Stimulated activated naive B cell treated with anti-CD40 and anti-IgM and Interleukin-4, amounts not matched to agents 10 μg/mL and 1 μg/mL and 100 μg/mL, for 72 hours (primary cell): ENCODE measurements at regions not wholly inside any gene's neighbourhood (a gene's known extent, or its start where the extent isn't known, plus 50 kb on each side); places are given as distances from the start of the nearest gene placed in this dataset.

Experiments
- ATAC-seq, 2 donors: fragments of 150-1000 bp; cut with Tn5 transposase; replicated peaks; 2 replicates each; pipeline ENCODE4 v1.10.0; 2021; ENCODE audit warnings: moderate library complexity in 1 of 2
- DNase-seq: peaks from one replicate; pipeline ENCODE4 v3.0.0; 2021
- H3K27ac Mint-ChIP-seq: one replicate; pipeline ENCODE4 v1.8.0; 2022; ENCODE audit warnings: mild to moderate bottlenecking, mixed read lengths
- H3K27me3 Mint-ChIP-seq, 2 donors: one replicate each; pipeline ENCODE4 v1.8.0; 2022; ENCODE audit warnings: mixed read lengths in 2 of 2
- H3K36me3 Mint-ChIP-seq, 2 donors: one replicate each; pipeline ENCODE4 v1.8.0; 2022; ENCODE audit warnings: mixed read lengths in 2 of 2, mild to moderate bottlenecking in 1 of 2
- H3K4me1 Mint-ChIP-seq, 2 donors: one replicate each; pipeline ENCODE4 v1.8.0; 2022; ENCODE audit warnings: mixed read lengths in 2 of 2, mild to moderate bottlenecking in 1 of 2
- H3K4me3 Mint-ChIP-seq, 2 donors: one replicate each; pipeline ENCODE4 v1.8.0; 2022; ENCODE audit warnings: mild to moderate bottlenecking in 2 of 2, mixed read lengths in 2 of 2, moderate library complexity in 1 of 2
- H3K9me3 Mint-ChIP-seq, 2 donors: one replicate each; pipeline ENCODE4 v1.8.0; 2022; ENCODE audit warnings: mixed read lengths in 2 of 2, mild to moderate bottlenecking in 1 of 2

- no peak overlapping the region for H3K4me3 Mint-ChIP-seq
- DNase-seq, result no peak
- no peaks in the 10 kb centered on the region for H3K36me3 Mint-ChIP-seq
- ATAC-seq, result no peak
- no peaks in the 10 kb centered on the region for H3K9me3 Mint-ChIP-seq
- no peaks in the 10 kb centered on the region for H3K27me3 Mint-ChIP-seq
- no peaks in the 10 kb centered on the region for H3K4me1 Mint-ChIP-seq
- H3K27ac Mint-ChIP-seq, result no peak overlapping the region
These were observed 80.2 kb downstream of the TMEM47 start for GRCh38 chrX:34576864-34577263.

GRCh38 chrX:34565981-34566380, 91.1 kb downstream of the TMEM47 start:
- H3K4me3 Mint-ChIP-seq, result no peak overlapping the region

GRCh38 chrX:34563804-34564203, 93.3 kb downstream of the TMEM47 start:
- H3K4me3 Mint-ChIP-seq, result no peak overlapping the region
- DNase-seq, result no peak
- no peak for ATAC-seq
- H3K27me3 Mint-ChIP-seq, result no peaks in the 10 kb centered on the region
- H3K36me3 Mint-ChIP-seq, result no peaks in the 10 kb centered on the region
- no peak overlapping the region for H3K27ac Mint-ChIP-seq
- H3K9me3 Mint-ChIP-seq, result peaks cover 0 to 1% of the 10 kb centered on the region in 2 donors
- H3K4me1 Mint-ChIP-seq, result no peaks in the 10 kb centered on the region

More at GRCh38 chrX:34565981-34566380, 91.1 kb downstream of the TMEM47 start:
- DNase-seq (no peak), ATAC-seq (no peak)
- no peaks in the 10 kb centered on the region for H3K27me3 Mint-ChIP-seq
- no peaks in the 10 kb centered on the region for H3K4me1 Mint-ChIP-seq
- H3K36me3 Mint-ChIP-seq, result no peaks in the 10 kb centered on the region
- no peak overlapping the region for H3K27ac Mint-ChIP-seq
- H3K9me3 Mint-ChIP-seq, result peaks cover 1 to 8% of the 10 kb centered on the region in 2 donors

- Mint-ChIP-seq H3K27me3 (no peaks in the 10 kb centered on the region), H3K27ac (no peak overlapping the region), H3K4me3 (no peak overlapping the region), H3K9me3 (peaks cover 0 to 1% of the 10 kb centered on the region in 2 donors), H3K4me1 (no peaks in the 10 kb centered on the region), H3K36me3 (no peaks in the 10 kb centered on the region)
- ATAC-seq, result no peak
- DNase-seq, result no peak
These were observed 94.0 kb downstream of the TMEM47 start for GRCh38 chrX:34563061-34563460.

GRCh38 chrX:34562006-34562405, 95.1 kb downstream of the TMEM47 start:
- Mint-ChIP-seq H3K4me3 (no peak overlapping the region), H3K4me1 (no peaks in the 10 kb centered on the region), H3K27ac (no peak overlapping the region), H3K9me3 (peaks cover 1% of the 10 kb centered on the region in 2 donors), H3K27me3 (no peaks in the 10 kb centered on the region), H3K36me3 (no peaks in the 10 kb centered on the region)
- no peak for DNase-seq
- ATAC-seq, result no peak

GRCh38 chrX:34560180-34560579, 96.9 kb downstream of the TMEM47 start:
- H3K9me3 Mint-ChIP-seq, result peaks cover 0 to 6% of the 10 kb centered on the region in 2 donors
- H3K27me3 Mint-ChIP-seq, result no peaks in the 10 kb centered on the region
- ATAC-seq (no peak), DNase-seq (no peak)
- H3K27ac Mint-ChIP-seq, result no peak overlapping the region
- no peaks in the 10 kb centered on the region for H3K36me3 Mint-ChIP-seq
- no peaks in the 10 kb centered on the region for H3K4me1 Mint-ChIP-seq
- H3K4me3 Mint-ChIP-seq, result no peak overlapping the region

GRCh38 chrX:34559325-34559724, 97.8 kb downstream of the TMEM47 start:
- Mint-ChIP-seq H3K9me3 (peaks cover 0 to 6% of the 10 kb centered on the region in 2 donors), H3K36me3 (no peaks in the 10 kb centered on the region), H3K27ac (no peak overlapping the region), H3K27me3 (no peaks in the 10 kb centered on the region), H3K4me1 (no peaks in the 10 kb centered on the region), H3K4me3 (no peak overlapping the region)
- ATAC-seq (peak in 1 of 2 donors; percentile 36), DNase-seq (no peak)

GRCh38 chrX:34557733-34558132, 99.4 kb downstream of the TMEM47 start:
- no peak for ATAC-seq
- Mint-ChIP-seq H3K27ac (no peak overlapping the region), H3K4me1 (no peaks in the 10 kb centered on the region), H3K9me3 (peaks cover 0 to 6% of the 10 kb centered on the region in 2 donors), H3K36me3 (no peaks in the 10 kb centered on the region), H3K4me3 (no peak overlapping the region), H3K27me3 (no peaks in the 10 kb centered on the region)
- no peak for DNase-seq

GRCh38 chrX:34555481-34555880, 101.6 kb downstream of the TMEM47 start:
- Mint-ChIP-seq H3K36me3 (no peaks in the 10 kb centered on the region), H3K4me3 (no peak overlapping the region), H3K27ac (no peak overlapping the region), H3K4me1 (no peaks in the 10 kb centered on the region), H3K27me3 (no peaks in the 10 kb centered on the region), H3K9me3 (peaks cover 0 to 13% of the 10 kb centered on the region in 2 donors)
- ATAC-seq (no peak), DNase-seq (no peak)

- DNase-seq (no peak), ATAC-seq (no peak)
- Mint-ChIP-seq H3K4me3 (no peak overlapping the region), H3K9me3 (peaks cover 0 to 5% of the 10 kb centered on the region in 2 donors), H3K27me3 (no peaks in the 10 kb centered on the region), H3K4me1 (no peaks in the 10 kb centered on the region), H3K36me3 (no peaks in the 10 kb centered on the region), H3K27ac (no peak overlapping the region)
These were observed 110.7 kb downstream of the TMEM47 start for GRCh38 chrX:34546366-34546765.

GRCh38 chrX:34528081-34528480, 129.0 kb downstream of the TMEM47 start:
- Mint-ChIP-seq H3K27me3 (no peaks in the 10 kb centered on the region), H3K27ac (no peak overlapping the region), H3K4me1 (no peaks in the 10 kb centered on the region), H3K36me3 (no peaks in the 10 kb centered on the region), H3K4me3 (no peak overlapping the region), H3K9me3 (peaks cover 0 to 3% of the 10 kb centered on the region in 2 donors)
- no peak for DNase-seq
- no peak for ATAC-seq

- H3K27ac Mint-ChIP-seq, result no peak overlapping the region
- H3K36me3 Mint-ChIP-seq, result no peaks in the 10 kb centered on the region
- no peaks in the 10 kb centered on the region for H3K4me1 Mint-ChIP-seq
- H3K4me3 Mint-ChIP-seq, result no peak overlapping the region
- no peak for DNase-seq
- H3K27me3 Mint-ChIP-seq, result no peaks in the 10 kb centered on the region
- ATAC-seq, result no peak
- no peaks in the 10 kb centered on the region for H3K9me3 Mint-ChIP-seq
These were observed 135.5 kb downstream of the TMEM47 start for GRCh38 chrX:34521563-34521962.

- Mint-ChIP-seq H3K4me3 (no peak overlapping the region), H3K27me3 (no peaks in the 10 kb centered on the region), H3K4me1 (no peaks in the 10 kb centered on the region), H3K9me3 (peaks cover 4 to 8% of the 10 kb centered on the region in 2 donors), H3K36me3 (no peaks in the 10 kb centered on the region), H3K27ac (no peak overlapping the region)
- ATAC-seq (no peak), DNase-seq (no peak)
These were observed 147.7 kb downstream of the TMEM47 start for GRCh38 chrX:34509394-34509793.

GRCh38 chrX:34503119-34503518, 154.0 kb downstream of the TMEM47 start:
- Mint-ChIP-seq H3K9me3 (peaks cover 10 to 13% of the 10 kb centered on the region in 2 donors), H3K4me1 (no peaks in the 10 kb centered on the region), H3K27me3 (no peaks in the 10 kb centered on the region), H3K36me3 (no peaks in the 10 kb centered on the region), H3K4me3 (no peak overlapping the region), H3K27ac (no peak overlapping the region)
- DNase-seq, result no peak
- ATAC-seq, result no peak

GRCh38 chrX:34493086-34493485, 164.0 kb downstream of the TMEM47 start:
- H3K36me3 Mint-ChIP-seq, result no peaks in the 10 kb centered on the region
- no peaks in the 10 kb centered on the region for H3K4me1 Mint-ChIP-seq
- DNase-seq, result no peak
- no peak overlapping the region for H3K27ac Mint-ChIP-seq
- no peak for ATAC-seq
- H3K27me3 Mint-ChIP-seq, result no peaks in the 10 kb centered on the region
- no peak overlapping the region for H3K4me3 Mint-ChIP-seq
- no peaks in the 10 kb centered on the region for H3K9me3 Mint-ChIP-seq

- H3K27ac Mint-ChIP-seq, result no peak overlapping the region
- no peaks in the 10 kb centered on the region for H3K36me3 Mint-ChIP-seq
- no peak overlapping the region for H3K4me3 Mint-ChIP-seq
- ATAC-seq, result no peak
- no peaks in the 10 kb centered on the region for H3K4me1 Mint-ChIP-seq
- no peaks in the 10 kb centered on the region for H3K27me3 Mint-ChIP-seq
- no peaks in the 10 kb centered on the region for H3K9me3 Mint-ChIP-seq
- DNase-seq, result no peak
These were observed 166.0 kb downstream of the TMEM47 start for GRCh38 chrX:34491126-34491525.
